Mucosa of rectum (tissue), 2 donors: ENCODE measurements at regions not wholly inside any gene's neighbourhood (a gene's known extent, or its start where the extent isn't known, plus 50 kb on each side); places are given as distances from the start of the nearest gene placed in this dataset.

ENCODE experiments used
- H3K27ac ChIP-seq, 2 donors: one replicate each; pipeline ENCODE4 v1.7.0; 2013; ENCODE audit warnings: inconsistent platforms in 2 of 2, low read depth in 2 of 2, low read length in 2 of 2
- H3K27me3 ChIP-seq, 2 donors: one replicate each; pipeline ENCODE4 v1.7.0; 2013; ENCODE audit warnings: low read length in 2 of 2; ENCODE audit not compliant: control insufficient read depth in 2 of 2, insufficient read depth in 2 of 2
- H3K36me3 ChIP-seq, 2 donors: one replicate each; pipeline ENCODE4 v1.7.0; 2013; ENCODE audit warnings: low read length in 2 of 2; ENCODE audit not compliant: control insufficient read depth in 2 of 2, insufficient read depth in 2 of 2
- H3K4me1 ChIP-seq, 2 donors: one replicate each; pipeline ENCODE4 v1.7.0; 2013; ENCODE audit warnings: low read length in 2 of 2, mild to moderate bottlenecking in 1 of 2; ENCODE audit not compliant: control insufficient read depth in 2 of 2, insufficient read depth in 2 of 2
- H3K4me3 ChIP-seq, 2 donors: one replicate each; pipeline ENCODE4 v1.7.0; 2013; ENCODE audit warnings: low read length in 2 of 2
- H3K9ac ChIP-seq, 2 donors: one replicate each; pipeline ENCODE4 v1.7.0; 2013; ENCODE audit warnings: low read length in 2 of 2, low read depth in 1 of 2, mild to moderate bottlenecking in 1 of 2
- H3K9me3 ChIP-seq, 2 donors: one replicate each; pipeline ENCODE4 v1.7.0; 2013; ENCODE audit warnings: low read length in 2 of 2; ENCODE audit not compliant: control insufficient read depth in 2 of 2
- donor health status: healthy.
- donor health status: Normal muscosa, but diverticular disease.

GRCh38 chr1:209057083-209057482, 526.4 kb upstream of the CAMK1G start:
- Histone ChIP-seq H3K4me1 (no peaks in the 10 kb centered on the region), H3K36me3 (no peaks in the 10 kb centered on the region), H3K27ac (no peak overlapping the region), H3K9me3 (no peaks in the 10 kb centered on the region), H3K9ac (no peak overlapping the region), H3K27me3 (no peaks in the 10 kb centered on the region), H3K4me3 (no peak overlapping the region)

GRCh38 chr1:209057901-209058300, 525.6 kb upstream of the CAMK1G start:
- H3K4me3 ChIP-seq, result no peak overlapping the region

GRCh38 chr1:209059376-209059775, 524.1 kb upstream of the CAMK1G start:
- H3K27me3 ChIP-seq, result no peaks in the 10 kb centered on the region
- no peaks in the 10 kb centered on the region for H3K36me3 ChIP-seq
- H3K9ac ChIP-seq, result no peak overlapping the region
- H3K9me3 ChIP-seq, result no peaks in the 10 kb centered on the region
- H3K27ac ChIP-seq, result no peak overlapping the region
- H3K4me1 ChIP-seq, result no peaks in the 10 kb centered on the region
- no peak overlapping the region for H3K4me3 ChIP-seq

More at GRCh38 chr1:209057901-209058300, 525.6 kb upstream of the CAMK1G start:
- H3K36me3 ChIP-seq, result no peaks in the 10 kb centered on the region
- H3K27ac ChIP-seq, result no peak overlapping the region
- no peaks in the 10 kb centered on the region for H3K9me3 ChIP-seq
- H3K9ac ChIP-seq, result no peak overlapping the region
- H3K27me3 ChIP-seq, result no peaks in the 10 kb centered on the region
- no peaks in the 10 kb centered on the region for H3K4me1 ChIP-seq

GRCh38 chr1:209059981-209060380, 523.5 kb upstream of the CAMK1G start:
- H3K9ac ChIP-seq, result no peak overlapping the region
- no peaks in the 10 kb centered on the region for H3K9me3 ChIP-seq
- H3K4me1 ChIP-seq, result no peaks in the 10 kb centered on the region
- H3K36me3 ChIP-seq, result no peaks in the 10 kb centered on the region
- H3K4me3 ChIP-seq, result no peak overlapping the region
- H3K27me3 ChIP-seq, result no peaks in the 10 kb centered on the region
- H3K27ac ChIP-seq, result no peak overlapping the region

- H3K9me3 ChIP-seq, result no peaks in the 10 kb centered on the region
- H3K4me3 ChIP-seq, result no peak overlapping the region
- H3K27ac ChIP-seq, result no peak overlapping the region
- no peaks in the 10 kb centered on the region for H3K36me3 ChIP-seq
- no peaks in the 10 kb centered on the region for H3K27me3 ChIP-seq
- H3K4me1 ChIP-seq, result no peaks in the 10 kb centered on the region
- no peak overlapping the region for H3K9ac ChIP-seq
Observed at GRCh38 chr1:209062081-209062620, 521.4 kb upstream of the CAMK1G start.

GRCh38 chr1:209062863-209063262, 520.7 kb upstream of the CAMK1G start:
- Histone ChIP-seq H3K9me3 (no peaks in the 10 kb centered on the region), H3K36me3 (no peaks in the 10 kb centered on the region), H3K4me1 (no peaks in the 10 kb centered on the region), H3K27me3 (no peaks in the 10 kb centered on the region), H3K9ac (no peak overlapping the region), H3K27ac (no peak overlapping the region), H3K4me3 (no peak overlapping the region)

GRCh38 chr1:209063767-209064659, 519.5 kb upstream of the CAMK1G start:
- no peak overlapping the region for H3K27ac ChIP-seq
- H3K27me3 ChIP-seq, result no peaks in the 10 kb centered on the region
- H3K9ac ChIP-seq, result no peak overlapping the region
- no peaks in the 10 kb centered on the region for H3K9me3 ChIP-seq
- H3K36me3 ChIP-seq, result no peaks in the 10 kb centered on the region
- H3K4me1 ChIP-seq, result no peaks in the 10 kb centered on the region
- no peak overlapping the region for H3K4me3 ChIP-seq

- Histone ChIP-seq H3K4me1 (no peaks in the 10 kb centered on the region), H3K9ac (no peak overlapping the region), H3K9me3 (no peaks in the 10 kb centered on the region)
Observed at GRCh38 chr1:209064850-209065706, 518.4 kb upstream of the CAMK1G start.

GRCh38 chr1:209072481-209072880, 511.0 kb upstream of the CAMK1G start:
- no peaks in the 10 kb centered on the region for H3K36me3 ChIP-seq
- no peak overlapping the region for H3K9ac ChIP-seq
- no peaks in the 10 kb centered on the region for H3K9me3 ChIP-seq
- no peaks in the 10 kb centered on the region for H3K4me1 ChIP-seq
- H3K27ac ChIP-seq, result no peak overlapping the region
- no peak overlapping the region for H3K4me3 ChIP-seq
- H3K27me3 ChIP-seq, result no peaks in the 10 kb centered on the region

More at GRCh38 chr1:209064850-209065706, 518.4 kb upstream of the CAMK1G start:
- Histone ChIP-seq H3K36me3 (no peaks in the 10 kb centered on the region), H3K4me3 (no peak overlapping the region), H3K27ac (no peak overlapping the region), H3K27me3 (no peaks in the 10 kb centered on the region)

- Histone ChIP-seq H3K4me1 (no peaks in the 10 kb centered on the region), H3K4me3 (no peak overlapping the region), H3K9me3 (no peaks in the 10 kb centered on the region), H3K27me3 (no peaks in the 10 kb centered on the region), H3K36me3 (no peaks in the 10 kb centered on the region), H3K9ac (no peak overlapping the region), H3K27ac (no peak overlapping the region)
Observed at GRCh38 chr1:209073879-209074278, 509.6 kb upstream of the CAMK1G start.
